Gastrocnemius medialis (tissue), 4 donors: ENCODE measurements at regions not wholly inside any gene's neighbourhood (a gene's known extent, or its start where the extent isn't known, plus 50 kb on each side); places are given as distances from the start of the nearest gene placed in this dataset.

ENCODE experiments used
- ATAC-seq, 2 donors: fragments of 150-250 bp; one replicate each; pipeline ENCODE4 v1.9.1; 2016
- DNase-seq, 2 donors: peaks; one replicate each; pipeline ENCODE4 v3.0.0-alpha.2; 2019
- H3K27ac ChIP-seq, 4 donors: fragments of 200-600 bp; sonication (generic); 1 replicate in 1 of 4; 2 replicates in 3 of 4; pipeline ENCODE4 v1.5.1; 2016 to 2018; ENCODE audit warnings: mild to moderate bottlenecking in 2 of 4, moderate library complexity in 1 of 4
- H3K27me3 ChIP-seq, 3 donors: fragments of 200-600 bp; sonication (generic) in 2 of 3; 1 replicate in 1 of 3; 2 replicates in 2 of 3; pipeline versions ENCODE4 v1.5.1 to v1.6.0; 2016 to 2019; ENCODE audit warnings: mild to moderate bottlenecking in 1 of 3, moderate library complexity in 1 of 3
- H3K36me3 ChIP-seq, 2 donors: fragments of 200-600 bp; sonication (generic) in 1 of 2; one replicate each; pipeline ENCODE4 v1.5.1; 2017 to 2018
- H3K4me1 ChIP-seq, 2 donors: fragments of 200-600 bp; sonication (generic) in 1 of 2; one replicate each; pipeline ENCODE4 v1.5.1; 2016 to 2017; ENCODE audit warnings: mild to moderate bottlenecking in 2 of 2
- H3K4me3 ChIP-seq, 4 donors: fragments of 200-600 bp; sonication (generic) in 3 of 4; 1 replicate in 1 of 4; 2 replicates in 3 of 4; pipeline ENCODE4 v1.5.1; 2016 to 2019; ENCODE audit warnings: mild to moderate bottlenecking in 2 of 4
- H3K9me3 ChIP-seq, 3 donors: fragments of 200-600 bp; sonication (generic) in 2 of 3; 1 replicate in 1 of 3; 2 replicates in 2 of 3; pipeline ENCODE4 v1.5.1; 2016 to 2019
- POLR2A ChIP-seq, 2 donors: fragments of 450-650 bp; IDR thresholded peaks; one replicate each; pipeline ENCODE4 v1.6.1; 2017; ENCODE audit warnings: antibody characterized with exemption in 2 of 2, mild to moderate bottlenecking in 2 of 2, moderate library complexity in 2 of 2
- in situ Hi-C, 4 donors: fragments of 200-750 bp; cut with MboI; loops; one replicate each; pipeline versions ENCODE4 v1.15.0 to v1.8.0; 2017; ENCODE audit warnings: low sequenced_read_pairs in 4 of 4
- intact Hi-C: fragments of 100-400 bp; cut with DNase I; formaldehyde crosslinking; loops from one replicate; pipeline ENCODE4 v1.15.1; 2023; ENCODE audit warnings: low total_unique reads
- TF ChIP-seq, protein P1 (sequence below), 5 experiments: fragments of 450-650 bp in 3 of 5; fragments of 200-600 bp in 2 of 5; sonication (generic) in 2 of 5; IDR thresholded peaks in 4 of 5; conservative IDR thresholded peaks in 1 of 5; 1 replicate in 4 of 5; 2 replicates in 1 of 5; pipeline ENCODE4 v1.5.1; 2016 to 2019; ENCODE audit warnings: antibody characterized with exemption in 5 of 5, mild to moderate bottlenecking in 3 of 5, moderate library complexity in 3 of 5

DNA sequence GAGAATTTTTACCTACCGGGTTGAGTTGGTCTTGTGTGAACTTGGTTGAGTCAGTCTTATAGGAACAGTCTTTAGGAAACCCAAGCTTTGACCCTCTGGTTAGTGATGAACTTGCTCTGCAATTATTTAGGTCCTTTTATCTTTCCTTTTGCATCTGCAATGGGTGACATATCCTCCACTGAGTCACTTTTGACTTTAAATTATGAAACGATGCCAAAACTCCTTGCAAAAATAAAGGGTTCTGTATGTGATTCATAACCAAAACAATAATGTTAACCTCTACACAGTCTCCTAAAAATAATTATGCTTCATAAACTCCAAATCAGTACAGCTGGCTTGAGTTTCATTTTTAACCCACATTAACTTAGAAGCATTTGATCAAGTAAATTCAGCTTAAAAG lies 979.4 kb downstream of the GALC start:
- Histone ChIP-seq H3K9me3 (no peaks in the 10 kb centered on the region), H3K36me3 (no peaks in the 10 kb centered on the region), H3K27me3 (no peaks in the 10 kb centered on the region), H3K27ac (no peak overlapping the region), H3K4me1 (no peaks in the 10 kb centered on the region), H3K4me3 (no peak overlapping the region)
- ATAC-seq (no peak), DNase-seq (no peak)
- TF ChIP-seq, protein P1, sequence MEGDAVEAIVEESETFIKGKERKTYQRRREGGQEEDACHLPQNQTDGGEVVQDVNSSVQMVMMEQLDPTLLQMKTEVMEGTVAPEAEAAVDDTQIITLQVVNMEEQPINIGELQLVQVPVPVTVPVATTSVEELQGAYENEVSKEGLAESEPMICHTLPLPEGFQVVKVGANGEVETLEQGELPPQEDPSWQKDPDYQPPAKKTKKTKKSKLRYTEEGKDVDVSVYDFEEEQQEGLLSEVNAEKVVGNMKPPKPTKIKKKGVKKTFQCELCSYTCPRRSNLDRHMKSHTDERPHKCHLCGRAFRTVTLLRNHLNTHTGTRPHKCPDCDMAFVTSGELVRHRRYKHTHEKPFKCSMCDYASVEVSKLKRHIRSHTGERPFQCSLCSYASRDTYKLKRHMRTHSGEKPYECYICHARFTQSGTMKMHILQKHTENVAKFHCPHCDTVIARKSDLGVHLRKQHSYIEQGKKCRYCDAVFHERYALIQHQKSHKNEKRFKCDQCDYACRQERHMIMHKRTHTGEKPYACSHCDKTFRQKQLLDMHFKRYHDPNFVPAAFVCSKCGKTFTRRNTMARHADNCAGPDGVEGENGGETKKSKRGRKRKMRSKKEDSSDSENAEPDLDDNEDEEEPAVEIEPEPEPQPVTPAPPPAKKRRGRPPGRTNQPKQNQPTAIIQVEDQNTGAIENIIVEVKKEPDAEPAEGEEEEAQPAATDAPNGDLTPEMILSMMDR (IDR thresholded peaks at IDR 0.05 in 4 of 5, conservative IDR thresholded peaks at IDR 0.05 in 1 of 5): no peak
- no peak for TF ChIP-seq POLR2A (IDR thresholded peaks at IDR 0.05)
- in situ Hi-C loops: no loop called here
- intact Hi-C loops: no loop called here

DNA sequence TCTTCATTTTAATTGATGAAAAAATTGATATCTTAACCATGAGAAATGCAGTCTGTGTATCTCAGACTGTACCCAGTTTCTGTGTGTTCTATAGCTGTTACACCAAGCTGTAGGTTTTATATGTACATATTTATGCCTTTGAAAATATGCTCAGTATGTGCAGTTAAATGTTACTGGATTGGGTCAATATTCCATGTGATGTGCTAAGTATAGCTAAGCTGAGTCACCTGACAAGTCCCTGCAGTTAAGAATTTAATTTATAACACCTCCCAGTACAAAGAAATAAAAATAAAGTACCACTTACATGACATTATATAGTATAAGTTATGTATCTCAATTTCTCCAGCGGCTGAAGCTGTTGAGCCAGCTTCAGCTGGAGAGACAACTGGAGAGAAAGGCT lies 984.0 kb downstream of the GALC start:
- in situ Hi-C loops: no loop called here

DNA sequence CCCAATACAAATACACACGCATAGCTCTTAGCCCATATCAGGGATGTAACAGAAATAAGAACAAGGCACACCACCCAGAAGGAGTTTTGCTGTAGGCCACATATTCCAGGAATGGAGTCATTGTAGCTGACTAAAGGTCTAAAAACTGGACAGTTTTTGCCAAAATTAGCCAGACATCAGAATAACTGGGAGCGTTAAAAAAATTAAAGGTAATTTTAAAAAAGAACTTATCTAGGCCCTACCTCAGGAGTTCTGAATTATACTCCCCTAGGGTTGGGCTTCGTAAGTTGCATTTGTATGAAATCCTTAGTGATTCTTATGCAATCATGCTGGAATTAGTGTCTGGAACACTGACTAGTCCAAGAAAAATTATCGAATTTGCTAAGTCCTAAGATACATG lies 987.7 kb downstream of the GALC start:
- Histone ChIP-seq H3K27me3 (no peaks in the 10 kb centered on the region), H3K4me1 (no peaks in the 10 kb centered on the region), H3K4me3 (no peak overlapping the region), H3K9me3 (no peaks in the 10 kb centered on the region), H3K27ac (no peak overlapping the region), H3K36me3 (no peaks in the 10 kb centered on the region)
- DNase-seq (no peak), ATAC-seq (no peak)
- TF ChIP-seq, protein P1 (IDR thresholded peaks at IDR 0.05 in 4 of 5, conservative IDR thresholded peaks at IDR 0.05 in 1 of 5): no peak
- TF ChIP-seq POLR2A (IDR thresholded peaks at IDR 0.05): no peak
- in situ Hi-C loops: no loop called here
- intact Hi-C loops: no loop called here

More for the DNA sequence above, 984.0 kb downstream of the GALC start:
- TF ChIP-seq POLR2A (IDR thresholded peaks at IDR 0.05): no peak
- TF ChIP-seq, protein P1 (IDR thresholded peaks at IDR 0.05 in 4 of 5, conservative IDR thresholded peaks at IDR 0.05 in 1 of 5): no peak
- Histone ChIP-seq H3K4me1 (no peaks in the 10 kb centered on the region), H3K9me3 (no peaks in the 10 kb centered on the region), H3K27ac (no peak overlapping the region), H3K27me3 (no peaks in the 10 kb centered on the region), H3K4me3 (no peak overlapping the region), H3K36me3 (no peaks in the 10 kb centered on the region)
- DNase-seq: no peak
- intact Hi-C loops: no loop called here
- ATAC-seq: no peak

DNA sequence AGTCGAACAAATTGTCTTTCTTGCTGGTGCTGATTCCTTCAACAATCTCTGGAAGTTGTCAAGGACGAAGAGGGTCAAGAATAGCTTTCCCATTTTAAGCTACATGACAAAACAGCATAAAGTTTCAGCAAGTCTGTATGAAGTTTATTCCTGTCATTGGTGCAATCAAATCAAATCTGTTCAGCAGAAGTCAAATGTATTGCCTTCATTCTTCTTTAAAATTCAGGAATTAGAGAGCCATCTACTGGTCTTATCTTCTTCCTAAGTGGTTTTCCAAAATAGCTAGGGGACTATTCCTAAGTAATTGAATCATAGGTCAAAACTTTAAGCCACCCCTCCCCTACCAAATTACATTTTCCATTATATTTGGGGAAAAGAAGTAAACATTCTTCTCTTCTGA lies 990.2 kb downstream of the GALC start:
- in situ Hi-C loops (no loop called here), intact Hi-C loops (no loop called here)
- no peaks in the 10 kb centered on the region for H3K36me3 ChIP-seq
- H3K4me1 ChIP-seq: no peaks in the 10 kb centered on the region
- no peak overlapping the region for H3K27ac ChIP-seq
- no peaks in the 10 kb centered on the region for H3K9me3 ChIP-seq
- DNase-seq: no peak
- no peaks in the 10 kb centered on the region for H3K27me3 ChIP-seq
- TF ChIP-seq, protein P1 (IDR thresholded peaks at IDR 0.05 in 4 of 5, conservative IDR thresholded peaks at IDR 0.05 in 1 of 5): no peak
- no peak for TF ChIP-seq POLR2A (IDR thresholded peaks at IDR 0.05)
- no peak overlapping the region for H3K4me3 ChIP-seq
- ATAC-seq: no peak

DNA sequence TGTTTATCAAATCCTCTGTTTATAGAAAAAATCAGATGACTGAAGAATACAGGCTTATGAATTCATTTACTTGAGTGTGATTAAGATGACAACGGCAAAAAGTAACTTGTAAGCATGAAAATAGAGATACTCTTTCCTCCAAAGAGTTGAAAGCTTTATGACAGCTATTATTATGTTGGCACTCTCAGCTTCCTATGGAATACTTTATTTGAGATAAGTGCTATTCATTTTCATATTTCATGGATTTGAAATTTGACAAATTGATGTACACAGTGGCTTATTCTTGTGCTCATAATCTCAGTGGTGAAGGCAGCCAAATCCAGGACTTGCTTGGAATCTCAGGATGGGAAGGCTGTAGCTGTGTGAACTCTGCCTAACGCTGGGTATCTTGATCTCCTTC lies 991.6 kb downstream of the GALC start:
- no peak for ATAC-seq
- TF ChIP-seq, protein P1 (IDR thresholded peaks at IDR 0.05 in 4 of 5, conservative IDR thresholded peaks at IDR 0.05 in 1 of 5): no peak
- TF ChIP-seq POLR2A (IDR thresholded peaks at IDR 0.05): no peak
- Histone ChIP-seq H3K27me3 (no peaks in the 10 kb centered on the region), H3K36me3 (no peaks in the 10 kb centered on the region), H3K9me3 (no peaks in the 10 kb centered on the region), H3K4me1 (no peaks in the 10 kb centered on the region), H3K27ac (no peak overlapping the region), H3K4me3 (no peak overlapping the region)
- in situ Hi-C loops: no loop called here
- no peak for DNase-seq
- intact Hi-C loops: no loop called here
